AG09309 (cell line): ENCODE measurements at regions not wholly inside any gene's neighbourhood (a gene's known extent, or its start where the extent isn't known, plus 50 kb on each side); places are given as distances from the start of the nearest gene placed in this dataset.

Experiments used
- DNase-seq: peaks from one replicate; pipeline ENCODE4 v3.0.0-alpha.2; 2010; ENCODE audit warnings: low read depth
- H3K4me3 ChIP-seq: 2 replicates; pipeline ENCODE4 v1.5.1; 2011; ENCODE audit warnings: mild to moderate bottlenecking, low read depth, low read length, moderate library complexity; ENCODE audit not compliant: control insufficient read depth
- TF ChIP-seq, protein P1 (sequence below): IDR thresholded peaks from 2 replicates; pipeline ENCODE4 v1.5.1; 2011; ENCODE audit warnings: mild to moderate bottlenecking, low read depth, low read length, inconsistent platforms; ENCODE audit not compliant: insufficient read depth, control insufficient read depth; ENCODE audit errors: missing control alignments

DNA sequence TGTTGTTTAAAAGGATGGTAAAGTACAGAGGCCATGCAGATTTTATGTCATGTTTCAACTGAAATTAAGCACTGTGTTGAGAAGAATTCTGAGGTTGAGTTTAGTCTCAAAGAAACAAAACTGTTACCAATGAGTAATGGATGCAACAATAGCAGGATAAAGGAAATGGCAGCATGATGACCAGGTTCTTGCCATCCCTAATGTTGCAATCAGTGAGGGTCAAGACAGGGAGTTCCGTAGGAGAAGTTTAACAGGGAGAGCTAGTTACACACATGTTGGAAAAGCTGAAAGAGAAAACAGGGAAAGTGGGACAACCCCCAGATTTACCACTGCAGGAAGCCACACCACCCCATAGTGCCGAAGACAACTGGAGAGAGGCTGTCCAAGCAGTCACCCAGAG lies 343.8 kb upstream of the EPHA4 start:
- no peak overlapping the region for H3K4me3 ChIP-seq
- TF ChIP-seq, protein P1, sequence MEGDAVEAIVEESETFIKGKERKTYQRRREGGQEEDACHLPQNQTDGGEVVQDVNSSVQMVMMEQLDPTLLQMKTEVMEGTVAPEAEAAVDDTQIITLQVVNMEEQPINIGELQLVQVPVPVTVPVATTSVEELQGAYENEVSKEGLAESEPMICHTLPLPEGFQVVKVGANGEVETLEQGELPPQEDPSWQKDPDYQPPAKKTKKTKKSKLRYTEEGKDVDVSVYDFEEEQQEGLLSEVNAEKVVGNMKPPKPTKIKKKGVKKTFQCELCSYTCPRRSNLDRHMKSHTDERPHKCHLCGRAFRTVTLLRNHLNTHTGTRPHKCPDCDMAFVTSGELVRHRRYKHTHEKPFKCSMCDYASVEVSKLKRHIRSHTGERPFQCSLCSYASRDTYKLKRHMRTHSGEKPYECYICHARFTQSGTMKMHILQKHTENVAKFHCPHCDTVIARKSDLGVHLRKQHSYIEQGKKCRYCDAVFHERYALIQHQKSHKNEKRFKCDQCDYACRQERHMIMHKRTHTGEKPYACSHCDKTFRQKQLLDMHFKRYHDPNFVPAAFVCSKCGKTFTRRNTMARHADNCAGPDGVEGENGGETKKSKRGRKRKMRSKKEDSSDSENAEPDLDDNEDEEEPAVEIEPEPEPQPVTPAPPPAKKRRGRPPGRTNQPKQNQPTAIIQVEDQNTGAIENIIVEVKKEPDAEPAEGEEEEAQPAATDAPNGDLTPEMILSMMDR = no peak
- no peak for DNase-seq

DNA sequence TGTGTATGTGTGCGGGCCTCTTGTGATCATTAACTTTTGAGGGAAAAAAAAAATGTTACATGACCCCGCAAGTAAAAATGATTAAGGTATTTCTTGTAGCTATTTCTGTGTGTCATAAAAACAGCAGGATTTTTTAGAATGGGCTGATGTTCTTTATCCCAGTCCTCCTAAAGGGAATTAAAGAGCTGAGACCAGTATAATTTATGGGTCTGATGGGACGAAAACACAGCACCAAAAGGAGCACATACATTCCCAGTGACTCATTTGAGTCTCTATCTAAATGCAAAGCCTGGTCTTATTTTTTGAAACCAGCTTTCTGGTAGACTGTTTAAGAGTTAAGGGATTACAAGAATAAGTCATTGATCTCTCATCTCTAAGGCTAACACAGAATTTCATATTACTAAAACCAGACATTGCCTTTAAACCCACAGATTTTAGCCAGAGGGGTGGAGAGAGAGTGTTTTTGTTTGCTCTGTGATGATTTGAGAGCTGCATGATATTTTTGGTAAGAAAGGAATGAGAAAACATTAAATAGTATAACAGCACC lies 342.3 kb upstream of the EPHA4 start:
- TF ChIP-seq, protein P1 = no peak
- no peak for DNase-seq
- no peak overlapping the region for H3K4me3 ChIP-seq

DNA sequence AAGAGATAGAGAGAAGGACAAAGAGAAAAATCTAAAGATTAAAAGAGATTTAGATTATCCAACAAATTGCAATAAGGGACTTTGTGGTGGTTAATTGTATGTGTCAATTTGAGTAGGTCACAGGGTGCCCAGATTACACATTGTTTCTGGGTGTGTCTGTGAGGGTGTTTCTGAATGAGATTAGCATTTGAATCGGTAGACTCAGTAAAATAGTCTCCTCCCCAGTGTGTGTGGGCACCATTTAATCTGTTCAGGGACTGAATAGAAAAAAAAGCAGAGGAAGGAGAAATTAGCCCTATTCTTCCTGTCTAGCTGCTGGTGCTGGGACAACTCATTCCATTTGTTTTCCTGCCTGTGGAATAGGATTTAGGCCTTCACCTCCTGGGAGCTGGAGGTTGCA lies 339.8 kb upstream of the EPHA4 start:
- H3K4me3 ChIP-seq = no peak overlapping the region
- DNase-seq = no peak
- TF ChIP-seq, protein P1 = no peak

DNA sequence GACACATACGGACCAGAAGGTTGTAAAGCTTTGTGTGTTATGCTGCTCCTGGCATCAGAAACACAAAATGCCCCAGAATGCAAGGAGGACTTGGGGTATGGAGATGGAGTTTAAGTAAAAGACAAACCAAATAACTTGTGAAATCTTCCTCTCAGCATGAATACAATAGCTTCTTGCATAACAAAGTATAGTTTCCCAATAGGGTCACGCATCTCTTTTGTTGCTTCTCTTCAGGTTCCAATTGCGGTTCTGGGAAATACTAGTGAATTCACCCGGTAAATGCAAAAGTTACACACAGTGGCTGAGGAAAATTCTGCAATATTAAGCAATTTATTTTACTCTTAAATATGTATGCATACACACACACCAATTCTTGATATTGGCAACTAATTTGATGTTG lies 339.2 kb upstream of the EPHA4 start:
- H3K4me3 ChIP-seq = no peak overlapping the region
- TF ChIP-seq, protein P1 = no peak
- no peak for DNase-seq

DNA sequence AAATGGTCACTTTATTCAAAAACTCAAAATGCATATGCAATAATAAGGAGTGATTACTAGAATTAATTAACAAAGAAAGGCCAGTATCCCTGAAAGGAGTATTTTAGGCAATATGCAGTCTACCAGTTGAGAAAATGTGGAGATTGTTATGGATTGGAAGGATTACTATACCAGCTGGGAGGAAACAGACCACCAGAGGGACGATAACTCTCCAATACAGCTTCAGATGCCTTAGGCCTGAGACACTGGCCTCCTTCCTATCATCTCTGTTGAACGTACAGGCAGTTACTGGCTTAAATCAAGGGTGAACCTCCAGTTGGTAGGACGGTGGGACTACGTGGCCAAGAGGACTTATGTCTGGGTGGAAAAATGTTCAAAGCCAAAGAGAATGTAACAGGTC lies 336.4 kb upstream of the EPHA4 start:
- TF ChIP-seq, protein P1 = no peak

DNA sequence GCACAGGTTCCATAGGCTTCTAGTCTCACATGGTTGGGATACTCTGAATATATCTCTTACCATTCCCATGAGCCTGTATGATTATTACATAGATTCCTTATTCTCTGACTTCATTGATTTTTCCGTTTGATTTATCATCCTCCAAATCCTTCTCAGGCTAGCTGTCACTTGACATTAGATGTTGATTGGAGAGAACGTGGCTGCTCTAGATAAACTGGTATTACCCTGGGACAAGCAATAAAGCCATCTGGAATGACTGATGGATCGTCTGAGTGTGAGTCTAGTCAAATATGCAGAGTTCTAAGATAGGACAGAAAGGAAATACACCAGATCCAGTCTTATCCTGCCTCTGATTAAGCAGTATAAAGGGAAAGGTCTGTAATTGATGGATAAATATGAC lies 325.6 kb upstream of the EPHA4 start:
- no peak overlapping the region for H3K4me3 ChIP-seq
- DNase-seq = no peak
- TF ChIP-seq, protein P1 = no peak

More for the DNA sequence above, 336.4 kb upstream of the EPHA4 start:
- no peak for DNase-seq
- H3K4me3 ChIP-seq = no peak overlapping the region
